Neural crest cell (in vitro differentiated cells): ENCODE measurements at regions not wholly inside any gene's neighbourhood (a gene's known extent, or its start where the extent isn't known, plus 50 kb on each side); places are given as distances from the start of the nearest gene placed in this dataset.

Source experiments
- DNase-seq: peaks from one replicate; pipeline ENCODE4 v3.0.0; 2021; ENCODE audit warnings: low read depth, mixed read lengths, low spot score
- H3K27ac Mint-ChIP-seq: one replicate; pipeline ENCODE4 v1.8.0; 2021; ENCODE audit warnings: mild to moderate bottlenecking, mixed read lengths; ENCODE audit not compliant: unreplicated experiment
- H3K27me3 Mint-ChIP-seq: 2 replicates; pipeline ENCODE4 v1.8.0; 2021; ENCODE audit warnings: low read depth, mild to moderate bottlenecking, mixed read lengths
- H3K36me3 Mint-ChIP-seq: 2 replicates; pipeline ENCODE4 v1.8.0; 2021; ENCODE audit warnings: low read depth, mild to moderate bottlenecking, mixed read lengths
- H3K4me1 Mint-ChIP-seq: 2 replicates; pipeline ENCODE4 v1.8.0; 2021; ENCODE audit warnings: mixed read lengths
- H3K4me3 Mint-ChIP-seq: one replicate; pipeline ENCODE4 v1.8.0; 2021; ENCODE audit warnings: mild to moderate bottlenecking, mixed read lengths
- H3K9me3 Mint-ChIP-seq: 2 replicates; pipeline ENCODE4 v1.8.0; 2021; ENCODE audit warnings: mixed read lengths
- CTCF ChIP-seq: fragments of 200-600 bp; sonication (generic); conservative IDR thresholded peaks from 2 replicates; pipeline ENCODE4 v1.5.0; 2021; ENCODE audit warnings: antibody characterized with exemption, mild to moderate bottlenecking

GRCh38 chr2:7145707-7146106 lies 228.5 kb downstream of the RNF144A start:
- H3K27me3 Mint-ChIP-seq, result no peaks in the 10 kb centered on the region
- peaks cover 9% of the 10 kb centered on the region for H3K9me3 Mint-ChIP-seq
- no peak overlapping the region for H3K27ac Mint-ChIP-seq
- TF ChIP-seq CTCF, result no peak
- no peak overlapping the region for H3K4me3 Mint-ChIP-seq
- H3K36me3 Mint-ChIP-seq, result peaks cover 20% of the 10 kb centered on the region
- no peak for DNase-seq
- peaks cover 16% of the 10 kb centered on the region for H3K4me1 Mint-ChIP-seq

DNA sequence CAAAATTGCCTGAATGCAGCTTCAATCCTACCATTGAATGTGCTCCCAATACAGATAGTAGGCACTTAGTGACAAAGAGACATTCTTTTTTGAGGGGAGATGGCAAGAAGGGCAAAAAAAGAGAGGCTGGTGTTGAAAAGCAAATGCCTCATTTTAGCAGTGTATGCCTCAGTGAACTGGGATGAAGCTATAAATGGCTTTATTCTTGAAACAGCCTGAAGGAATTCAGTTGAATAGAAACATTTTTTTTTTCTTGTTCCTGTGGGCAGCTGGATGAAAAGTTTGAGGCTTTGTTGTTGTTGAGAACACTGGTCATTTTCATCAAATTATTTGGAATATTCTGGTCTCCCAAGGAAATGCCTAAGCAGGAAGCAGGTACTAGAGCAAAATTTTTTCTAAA lies 228.9 kb downstream of the RNF144A start:
- H3K9me3 Mint-ChIP-seq, result peaks cover 7% of the 10 kb centered on the region
- no peak overlapping the region for H3K4me3 Mint-ChIP-seq
- H3K27me3 Mint-ChIP-seq, result no peaks in the 10 kb centered on the region
- H3K36me3 Mint-ChIP-seq, result peaks cover 19% of the 10 kb centered on the region
- H3K4me1 Mint-ChIP-seq, result peaks cover 16% of the 10 kb centered on the region
- DNase-seq, result no peak
- H3K27ac Mint-ChIP-seq, result peak overlapping the region; percentile 23
- TF ChIP-seq CTCF, result no peak

GRCh38 chr2:7154656-7155055 lies 237.4 kb downstream of the RNF144A start:
- peaks cover 12% of the 10 kb centered on the region for H3K9me3 Mint-ChIP-seq
- H3K4me1 Mint-ChIP-seq, result no peaks in the 10 kb centered on the region
- DNase-seq, result no peak
- TF ChIP-seq CTCF, result no peak
- H3K27me3 Mint-ChIP-seq, result no peaks in the 10 kb centered on the region
- H3K4me3 Mint-ChIP-seq, result no peak overlapping the region
- no peak overlapping the region for H3K27ac Mint-ChIP-seq
- H3K36me3 Mint-ChIP-seq, result peaks cover 8% of the 10 kb centered on the region

GRCh38 chr2:7161501-7161900 lies 244.3 kb downstream of the RNF144A start:
- TF ChIP-seq CTCF, result no peak
- no peak for DNase-seq
- no peak overlapping the region for H3K4me3 Mint-ChIP-seq
- H3K9me3 Mint-ChIP-seq, result peaks cover 2% of the 10 kb centered on the region
- H3K27ac Mint-ChIP-seq, result peak overlapping the region; percentile 80
- H3K4me1 Mint-ChIP-seq, result peaks cover 15% of the 10 kb centered on the region
- no peaks in the 10 kb centered on the region for H3K36me3 Mint-ChIP-seq
- no peaks in the 10 kb centered on the region for H3K27me3 Mint-ChIP-seq

DNA sequence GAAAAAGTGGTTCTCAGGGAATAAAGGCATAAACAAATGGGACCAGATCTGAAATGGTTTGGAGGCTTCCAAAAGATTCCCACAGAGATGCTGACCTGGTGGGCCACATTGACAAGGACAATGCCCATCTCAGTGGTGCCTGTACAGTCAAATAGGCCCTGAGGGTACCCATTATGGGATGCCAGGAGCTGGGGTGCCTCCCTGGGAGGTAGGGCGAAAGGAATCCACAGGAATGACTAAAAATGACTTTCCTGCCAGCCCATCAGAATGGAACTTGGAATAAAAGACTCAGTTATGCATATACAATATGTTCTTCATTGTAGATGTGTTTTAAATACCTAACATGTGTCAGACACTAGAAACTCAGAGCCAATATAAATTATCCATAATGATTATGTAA lies 248.5 kb downstream of the RNF144A start:
- no peak for DNase-seq
- no peak for TF ChIP-seq CTCF
- Mint-ChIP-seq H3K4me3 (no peak overlapping the region), H3K9me3 (no peaks in the 10 kb centered on the region), H3K27ac (no peak overlapping the region), H3K4me1 (peaks cover 15% of the 10 kb centered on the region), H3K36me3 (no peaks in the 10 kb centered on the region), H3K27me3 (no peaks in the 10 kb centered on the region)
